ENCODE measurements at regions not wholly inside any gene's neighbourhood (a gene's known extent, or its start where the extent isn't known, plus 50 kb on each side); places are given as distances from the start of the nearest gene placed in this dataset.

DNA sequence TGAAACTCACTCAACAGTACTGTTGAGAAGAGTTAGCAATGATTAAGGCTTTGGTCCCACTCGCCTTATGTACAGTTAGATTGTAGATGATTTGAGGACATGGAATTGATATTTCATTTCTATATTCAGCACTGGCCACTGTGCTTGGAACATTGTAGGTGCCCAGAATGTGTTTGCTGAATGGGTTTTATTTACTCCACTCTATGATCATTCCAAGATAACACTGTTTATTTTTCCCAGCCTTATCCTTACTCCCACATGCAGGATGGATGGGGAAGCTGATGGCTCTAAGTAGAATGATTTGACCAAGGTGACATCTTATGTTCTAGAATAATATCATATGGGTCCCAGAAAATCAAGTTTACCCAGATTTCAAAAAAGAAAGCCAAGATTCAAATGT lies 124.6 kb upstream of the RXFP2 start:
- TF ChIP-seq POLR2A (IDR thresholded peaks at IDR 0.05) = no peak
- TF ChIP-seq, protein P1, sequence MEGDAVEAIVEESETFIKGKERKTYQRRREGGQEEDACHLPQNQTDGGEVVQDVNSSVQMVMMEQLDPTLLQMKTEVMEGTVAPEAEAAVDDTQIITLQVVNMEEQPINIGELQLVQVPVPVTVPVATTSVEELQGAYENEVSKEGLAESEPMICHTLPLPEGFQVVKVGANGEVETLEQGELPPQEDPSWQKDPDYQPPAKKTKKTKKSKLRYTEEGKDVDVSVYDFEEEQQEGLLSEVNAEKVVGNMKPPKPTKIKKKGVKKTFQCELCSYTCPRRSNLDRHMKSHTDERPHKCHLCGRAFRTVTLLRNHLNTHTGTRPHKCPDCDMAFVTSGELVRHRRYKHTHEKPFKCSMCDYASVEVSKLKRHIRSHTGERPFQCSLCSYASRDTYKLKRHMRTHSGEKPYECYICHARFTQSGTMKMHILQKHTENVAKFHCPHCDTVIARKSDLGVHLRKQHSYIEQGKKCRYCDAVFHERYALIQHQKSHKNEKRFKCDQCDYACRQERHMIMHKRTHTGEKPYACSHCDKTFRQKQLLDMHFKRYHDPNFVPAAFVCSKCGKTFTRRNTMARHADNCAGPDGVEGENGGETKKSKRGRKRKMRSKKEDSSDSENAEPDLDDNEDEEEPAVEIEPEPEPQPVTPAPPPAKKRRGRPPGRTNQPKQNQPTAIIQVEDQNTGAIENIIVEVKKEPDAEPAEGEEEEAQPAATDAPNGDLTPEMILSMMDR (IDR thresholded peaks at IDR 0.05) = no peak

All from upper lobe of left lung (tissue), 4 donors.